D721Med (cell line): ENCODE measurements at regions not wholly inside any gene's neighbourhood (a gene's known extent, or its start where the extent isn't known, plus 50 kb on each side); places are given as distances from the start of the nearest gene placed in this dataset.
A peak's percentile ranks its signal among the peaks of the same experiment; 100 is the strongest.
"Not testable (repeated sequence)": the region's sequence is repeated elsewhere in the genome, so short reads cannot be mapped to it uniquely, and the experiment has no call there.

Experiments used
- DNase-seq: peaks from one replicate; pipeline ENCODE4 v3.0.0; 2011; ENCODE audit warnings: low spot score; ENCODE audit not compliant: insufficient read length
- FAIRE-seq: peaks from 2 replicates; lab custom pipeline; 2011; peaks lifted over from hg19 to GRCh38; lab: Jason Lieb, UNC
- TF ChIP-seq, protein P1 (sequence below): IDR thresholded peaks from 2 replicates; pipeline ENCODE4 v1.5.1; 2012; ENCODE audit warnings: mild to moderate bottlenecking, control low read depth; ENCODE audit not compliant: insufficient read depth; ENCODE audit errors: missing control alignments

DNA sequence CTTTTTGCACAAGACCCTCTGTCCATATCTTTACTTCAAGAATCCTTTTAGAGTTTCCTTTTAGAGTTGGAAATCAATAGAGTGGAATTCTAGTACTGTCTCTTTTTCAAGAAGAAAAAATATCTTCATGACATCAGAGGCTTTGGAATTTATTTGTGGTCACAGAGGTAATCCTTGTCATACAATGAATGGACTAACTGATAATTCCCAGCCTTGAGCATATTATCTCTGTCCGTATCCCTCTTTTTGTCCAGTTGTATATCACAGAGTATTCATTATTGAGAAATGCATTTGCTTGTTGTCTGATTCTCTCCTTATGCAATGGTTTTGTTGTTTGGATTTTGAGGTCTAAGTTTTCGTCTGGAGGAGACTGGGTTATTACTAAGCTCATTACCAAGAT is 82.0 kb upstream of the HAPLN1 start:
- TF ChIP-seq, protein P1, sequence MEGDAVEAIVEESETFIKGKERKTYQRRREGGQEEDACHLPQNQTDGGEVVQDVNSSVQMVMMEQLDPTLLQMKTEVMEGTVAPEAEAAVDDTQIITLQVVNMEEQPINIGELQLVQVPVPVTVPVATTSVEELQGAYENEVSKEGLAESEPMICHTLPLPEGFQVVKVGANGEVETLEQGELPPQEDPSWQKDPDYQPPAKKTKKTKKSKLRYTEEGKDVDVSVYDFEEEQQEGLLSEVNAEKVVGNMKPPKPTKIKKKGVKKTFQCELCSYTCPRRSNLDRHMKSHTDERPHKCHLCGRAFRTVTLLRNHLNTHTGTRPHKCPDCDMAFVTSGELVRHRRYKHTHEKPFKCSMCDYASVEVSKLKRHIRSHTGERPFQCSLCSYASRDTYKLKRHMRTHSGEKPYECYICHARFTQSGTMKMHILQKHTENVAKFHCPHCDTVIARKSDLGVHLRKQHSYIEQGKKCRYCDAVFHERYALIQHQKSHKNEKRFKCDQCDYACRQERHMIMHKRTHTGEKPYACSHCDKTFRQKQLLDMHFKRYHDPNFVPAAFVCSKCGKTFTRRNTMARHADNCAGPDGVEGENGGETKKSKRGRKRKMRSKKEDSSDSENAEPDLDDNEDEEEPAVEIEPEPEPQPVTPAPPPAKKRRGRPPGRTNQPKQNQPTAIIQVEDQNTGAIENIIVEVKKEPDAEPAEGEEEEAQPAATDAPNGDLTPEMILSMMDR, result no peak
- FAIRE-seq (no peak), DNase-seq (no peak)

DNA sequence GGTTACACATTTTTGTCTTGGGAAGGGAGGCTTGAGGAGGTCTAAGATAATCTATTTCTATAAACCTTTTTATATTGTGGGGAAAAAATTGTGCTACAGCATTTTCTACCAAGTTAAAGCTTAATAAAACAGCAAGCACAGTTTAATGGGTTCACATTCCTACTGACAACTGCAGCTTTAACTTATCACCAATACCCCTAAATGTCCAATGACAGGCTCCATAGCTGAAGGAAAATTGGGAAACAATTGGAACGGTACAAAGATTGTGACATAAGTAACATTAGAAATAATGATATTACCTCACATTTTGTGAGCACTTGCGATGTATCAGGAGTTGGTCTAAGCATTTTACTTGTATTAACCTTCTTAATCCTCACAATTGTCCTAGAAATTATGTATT is 79.5 kb upstream of the HAPLN1 start:
- FAIRE-seq, result no peak
- DNase-seq, result no peak

DNA sequence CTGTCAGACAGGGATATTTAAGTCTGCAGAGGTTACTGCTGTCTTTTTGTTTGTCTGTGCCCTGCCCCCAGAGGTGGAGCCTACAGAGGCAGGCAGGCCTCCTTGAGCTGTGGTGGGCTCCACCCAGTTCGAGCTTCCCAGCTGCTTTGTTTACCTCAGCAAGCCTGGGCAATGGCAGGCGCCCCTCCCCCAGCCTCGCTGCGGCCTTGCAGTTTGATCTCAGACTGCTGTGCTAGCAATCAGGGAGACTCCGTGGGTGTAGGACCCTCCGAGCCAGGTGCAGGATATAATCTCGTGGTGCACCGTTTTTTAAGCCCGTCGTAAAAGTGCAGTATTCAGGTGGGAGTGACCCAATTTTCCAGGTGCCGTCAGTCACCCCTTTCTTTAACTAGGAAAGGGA is 78.4 kb upstream of the HAPLN1 start:
- DNase-seq, FAIRE-seq: not testable (repeated sequence)

More for the DNA sequence above, 79.5 kb upstream of the HAPLN1 start:
- TF ChIP-seq, protein P1, result no peak

DNA sequence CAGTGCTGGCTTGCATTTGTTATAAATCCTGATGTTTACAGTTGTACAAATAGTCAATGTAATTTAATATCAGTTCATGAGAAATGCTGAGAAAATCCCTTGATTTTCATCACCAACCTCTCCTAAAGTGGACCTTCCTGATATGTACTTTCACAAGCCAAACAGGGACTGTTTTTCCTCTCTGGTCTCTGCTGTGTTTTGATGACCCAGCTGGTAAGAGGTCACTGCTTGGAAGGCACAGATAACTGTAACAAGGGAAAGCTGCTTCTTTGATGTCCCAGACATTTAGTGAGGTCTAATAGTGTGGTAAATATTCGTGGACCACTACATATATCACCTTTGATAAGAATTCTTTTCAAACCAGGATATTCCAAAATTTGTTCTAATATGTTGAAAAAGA is 68.7 kb upstream of the HAPLN1 start:
- DNase-seq (no peak), FAIRE-seq (no peak)
- TF ChIP-seq, protein P1, result no peak

DNA sequence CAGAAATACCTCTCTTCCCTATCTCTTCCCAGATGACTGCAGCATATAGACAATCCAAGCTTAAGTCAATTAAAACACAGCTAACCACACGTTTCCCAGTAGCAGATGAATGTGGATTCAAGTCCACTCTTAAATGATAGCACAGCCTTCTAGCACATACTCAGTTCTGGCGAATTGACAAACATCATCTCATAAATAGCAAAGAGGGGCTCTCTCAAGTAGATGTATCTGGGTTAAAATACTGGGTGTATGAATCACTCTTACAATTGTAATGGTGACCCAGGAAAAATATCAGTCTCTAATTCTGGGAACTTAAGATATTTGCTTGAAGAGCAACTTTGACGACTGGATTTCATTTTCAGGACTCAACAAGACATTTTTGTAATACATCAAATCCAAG is 67.0 kb upstream of the HAPLN1 start:
- TF ChIP-seq, protein P1, result no peak
- no peak for FAIRE-seq
- no peak for DNase-seq

DNA sequence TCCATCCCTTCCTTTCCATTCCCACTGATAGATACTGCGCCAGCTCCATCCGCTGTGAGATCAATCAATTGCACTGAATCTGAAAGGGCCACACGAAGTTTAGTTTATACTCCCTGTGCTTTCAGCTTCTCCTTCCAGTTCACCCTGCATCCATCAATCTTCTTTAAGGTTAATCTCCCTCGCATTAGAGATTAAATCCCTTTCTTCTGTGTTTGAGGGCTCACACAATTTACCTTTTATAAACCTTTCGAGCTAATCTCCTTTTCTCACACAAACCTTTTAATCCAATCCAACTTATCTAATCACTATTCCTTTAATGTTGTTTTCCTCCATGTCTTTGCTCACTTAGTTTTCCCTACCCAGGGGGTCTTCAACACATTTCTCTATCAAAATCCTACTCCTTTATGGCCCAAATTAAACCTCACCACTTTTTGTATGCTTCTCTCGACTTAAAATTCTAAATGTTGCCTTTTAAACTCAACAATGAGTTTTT is 64.6 kb upstream of the HAPLN1 start:
- FAIRE-seq, result peak; percentile 94
- DNase-seq, result no peak
- TF ChIP-seq, protein P1, result no peak

DNA sequence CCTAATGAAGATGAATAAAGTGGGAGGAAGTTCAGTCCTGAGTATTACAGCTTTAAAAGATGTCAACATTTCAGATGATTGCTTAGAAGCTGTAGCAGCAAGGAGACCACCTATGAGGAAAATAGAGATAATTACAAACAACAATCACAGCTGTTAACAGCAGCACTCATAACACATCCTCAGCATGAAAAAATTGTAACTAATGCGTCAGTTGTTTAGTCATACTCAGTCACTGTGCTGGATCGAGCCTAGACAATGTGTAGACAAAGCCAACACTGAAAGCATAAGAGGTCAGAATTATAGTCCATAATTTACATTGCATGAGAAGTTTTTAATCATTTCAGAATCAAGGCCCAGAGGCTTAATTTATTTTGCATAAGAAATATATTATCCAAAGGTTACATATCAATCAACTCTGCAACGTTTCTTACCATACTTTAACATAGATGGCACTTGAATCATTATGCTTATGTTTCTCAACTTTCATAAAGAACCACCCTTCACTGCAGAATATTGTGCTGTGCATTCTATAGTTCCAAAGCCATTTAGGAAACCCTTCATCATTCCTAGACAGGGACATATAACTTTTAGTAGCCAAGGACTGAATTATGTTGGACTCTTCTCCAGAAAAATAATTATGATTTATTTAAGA is 60.2 kb upstream of the HAPLN1 start:
- DNase-seq, result no peak
- TF ChIP-seq, protein P1, result no peak
- FAIRE-seq, result no peak
